ENCODE measurements at regions not wholly inside any gene's neighbourhood (a gene's known extent, or its start where the extent isn't known, plus 50 kb on each side); places are given as distances from the start of the nearest gene placed in this dataset.

DNA sequence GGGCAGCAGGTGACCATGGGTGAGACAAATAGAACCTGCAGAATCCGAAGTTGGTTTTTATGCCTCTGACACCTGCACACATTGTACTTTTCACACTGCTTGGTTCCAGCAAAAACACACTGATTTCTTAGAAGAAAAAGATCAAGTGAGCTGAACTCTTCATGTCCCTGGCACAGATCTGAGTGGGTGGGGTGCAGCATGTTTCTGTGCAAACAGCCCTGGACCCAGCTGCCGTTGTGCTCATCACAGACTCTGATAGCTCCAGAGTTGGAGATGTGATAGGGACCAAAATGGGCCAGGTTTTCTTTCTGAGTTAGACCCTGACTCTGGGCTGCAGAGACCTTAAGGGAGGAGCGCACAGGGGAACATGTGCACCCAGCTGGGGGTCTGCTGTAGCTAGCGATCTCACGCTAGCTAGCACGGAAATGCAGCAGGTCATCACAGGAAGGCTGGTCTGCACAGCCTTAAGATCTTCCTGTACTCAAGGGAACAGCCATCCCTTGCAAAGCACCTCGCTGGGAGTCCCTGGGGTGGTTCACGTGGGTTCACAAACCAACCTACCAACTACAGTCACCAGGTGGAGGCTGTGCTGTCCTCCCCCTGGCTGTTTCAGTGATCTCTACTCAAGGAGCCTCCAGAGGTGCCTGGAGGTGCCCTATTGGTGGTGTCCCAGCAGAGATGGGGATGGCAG lies 291.1 kb downstream of the PTPRU start:
- Histone ChIP-seq H3K27me3 (ENCODE audit: insufficient read depth, low read length, poor library complexity, severe bottlenecking) (no peaks in the 10 kb centered on the region), H3K4me1 (ENCODE audit: insufficient read depth, low read length, poor library complexity, severe bottlenecking) (no peaks in the 10 kb centered on the region), H3F3A (ENCODE audit: low read depth) (no peaks in the 10 kb centered on the region), H3K36me3 (ENCODE audit: insufficient read depth, low read length) (no peaks in the 10 kb centered on the region), H3K9me3 (ENCODE audit: insufficient read depth, low read depth, low read length) (no peaks in the 10 kb centered on the region; the same call in 1 of the 2 replicates), H3K4me2 (ENCODE audit: low read depth, low read length, poor library complexity, severe bottlenecking) (no peak overlapping the region), H3K79me2 (ENCODE audit: insufficient read depth, low read length) (no peaks in the 10 kb centered on the region), H2AFZ (ENCODE audit: low read length) (no peak overlapping the region), H4K20me1 (ENCODE audit: insufficient read depth, low read length, poor library complexity, severe bottlenecking) (no peaks in the 10 kb centered on the region), H3K4me3 (ENCODE audit: low read length, poor library complexity, severe bottlenecking) (no peak overlapping the region), H3K9me2 (replicated peaks; ENCODE audit: low read depth, low read length) (no peaks in the 10 kb centered on the region), H3K9ac (ENCODE audit: low read depth, low read length, poor library complexity, severe bottlenecking) (no peak overlapping the region)
- TF ChIP-seq CTCF (conservative IDR thresholded peaks at IDR 0.05; ENCODE audit: low read length), result no peak
- no peak for TF ChIP-seq EZH2phosphoT487 (IDR thresholded peaks at IDR 0.05; ENCODE audit: borderline replicate concordance)

- Histone ChIP-seq H3K79me2 (ENCODE audit: insufficient read depth, low read length) (no peaks in the 10 kb centered on the region), H4K20me1 (ENCODE audit: insufficient read depth, low read length, poor library complexity, severe bottlenecking) (no peaks in the 10 kb centered on the region), H2AFZ (ENCODE audit: low read length) (no peak overlapping the region), H3K9ac (ENCODE audit: low read depth, low read length, poor library complexity, severe bottlenecking) (no peak overlapping the region), H3K36me3 (ENCODE audit: insufficient read depth, low read length) (no peaks in the 10 kb centered on the region), H3K9me3 (ENCODE audit: insufficient read depth, low read depth, low read length) (no peaks in the 10 kb centered on the region; the same call in 1 of the 2 replicates), H3K4me3 (ENCODE audit: low read length, poor library complexity, severe bottlenecking) (no peak overlapping the region), H3K27me3 (ENCODE audit: insufficient read depth, low read length, poor library complexity, severe bottlenecking) (no peaks in the 10 kb centered on the region), H3K4me1 (ENCODE audit: insufficient read depth, low read length, poor library complexity, severe bottlenecking) (no peaks in the 10 kb centered on the region), H3F3A (ENCODE audit: low read depth) (no peaks in the 10 kb centered on the region), H3K9me2 (replicated peaks; ENCODE audit: low read depth, low read length) (no peaks in the 10 kb centered on the region), H3K4me2 (ENCODE audit: low read depth, low read length, poor library complexity, severe bottlenecking) (no peak overlapping the region)
- TF ChIP-seq EZH2phosphoT487 (IDR thresholded peaks at IDR 0.05; ENCODE audit: borderline replicate concordance) (no peak), CTCF (conservative IDR thresholded peaks at IDR 0.05; ENCODE audit: low read length) (no peak)
These were observed 289.6 kb downstream of the PTPRU start for GRCh38 chr1:29525941-29526340.

- Histone ChIP-seq H3K9me3 (ENCODE audit: insufficient read depth, low read depth, low read length) (no peaks in the 10 kb centered on the region; the same call in 1 of the 2 replicates), H2AFZ (ENCODE audit: low read length) (no peak overlapping the region), H3K36me3 (ENCODE audit: insufficient read depth, low read length) (no peaks in the 10 kb centered on the region), H3K4me3 (ENCODE audit: low read length, poor library complexity, severe bottlenecking) (no peak overlapping the region), H3K9ac (ENCODE audit: low read depth, low read length, poor library complexity, severe bottlenecking) (no peak overlapping the region), H3K9me2 (replicated peaks; ENCODE audit: low read depth, low read length) (no peaks in the 10 kb centered on the region), H4K20me1 (ENCODE audit: insufficient read depth, low read length, poor library complexity, severe bottlenecking) (no peaks in the 10 kb centered on the region), H3K4me1 (ENCODE audit: insufficient read depth, low read length, poor library complexity, severe bottlenecking) (no peaks in the 10 kb centered on the region), H3K79me2 (ENCODE audit: insufficient read depth, low read length) (no peaks in the 10 kb centered on the region), H3F3A (ENCODE audit: low read depth) (no peaks in the 10 kb centered on the region), H3K27me3 (ENCODE audit: insufficient read depth, low read length, poor library complexity, severe bottlenecking) (no peaks in the 10 kb centered on the region), H3K4me2 (ENCODE audit: low read depth, low read length, poor library complexity, severe bottlenecking) (no peak overlapping the region)
- TF ChIP-seq EZH2phosphoT487 (IDR thresholded peaks at IDR 0.05; ENCODE audit: borderline replicate concordance) (no peak), CTCF (conservative IDR thresholded peaks at IDR 0.05; ENCODE audit: low read length) (no peak)
These were observed 288.2 kb downstream of the PTPRU start for GRCh38 chr1:29524285-29525065.
